Stimulated activated CD4-positive, alpha-beta T cell treated with anti-CD3 and anti-CD28 coated beads, Interleukin-15, amount 100 ng/mL, for 48 hours (primary cell): ENCODE measurements at regions not wholly inside any gene's neighbourhood (a gene's known extent, or its start where the extent isn't known, plus 50 kb on each side); places are given as distances from the start of the nearest gene placed in this dataset.
"Not testable (repeated sequence)": the region's sequence is repeated elsewhere in the genome, so short reads cannot be mapped to it uniquely, and the experiment has no call there.

Experiments used
- DNase-seq, 2 donors: peaks; one replicate each; pipeline ENCODE4 v3.0.0-alpha.2; 2020; ENCODE audit warnings: low read depth in 2 of 2

- not testable (repeated sequence) for DNase-seq
These were observed 85.6 kb downstream of the OR2B2 start for GRCh38 chr6:27826612-27826985.

DNA sequence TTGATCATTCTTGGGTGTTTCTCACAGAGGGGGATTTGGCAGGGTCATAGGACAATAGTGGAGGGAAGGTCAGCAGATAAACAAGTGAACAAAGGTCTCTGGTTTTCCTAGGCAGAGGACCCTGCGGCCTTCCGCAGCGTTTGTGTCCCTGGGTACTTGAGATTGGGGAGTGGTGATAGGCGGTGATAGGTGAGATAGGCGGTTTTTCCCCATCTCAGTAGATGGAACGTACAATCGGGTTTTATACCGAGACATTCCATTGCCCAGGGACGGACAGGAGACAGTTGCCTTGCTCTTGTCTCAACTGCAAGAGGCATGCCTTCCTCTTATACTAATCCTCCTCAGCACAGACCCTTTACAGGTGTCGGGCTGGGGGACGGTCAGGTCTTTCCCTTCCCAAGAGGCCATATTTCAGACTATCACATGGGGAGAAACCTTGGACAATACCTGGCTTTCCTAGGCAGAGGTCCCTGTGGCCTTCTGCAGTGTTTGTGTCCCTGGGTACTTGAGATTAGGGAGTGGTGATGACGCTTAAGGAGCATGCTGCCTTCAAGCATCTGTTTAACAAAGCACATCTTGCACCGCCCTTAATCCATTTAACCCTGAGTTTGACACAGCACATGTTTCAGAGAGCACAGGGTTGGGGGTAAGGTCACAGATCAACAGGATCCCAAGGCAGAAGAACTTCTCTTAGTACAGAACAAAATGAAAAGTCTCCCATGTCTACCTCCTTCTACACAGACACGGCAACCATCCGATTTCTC is 86.2 kb downstream of the OR2B2 start:
- not testable (repeated sequence) for DNase-seq

DNA sequence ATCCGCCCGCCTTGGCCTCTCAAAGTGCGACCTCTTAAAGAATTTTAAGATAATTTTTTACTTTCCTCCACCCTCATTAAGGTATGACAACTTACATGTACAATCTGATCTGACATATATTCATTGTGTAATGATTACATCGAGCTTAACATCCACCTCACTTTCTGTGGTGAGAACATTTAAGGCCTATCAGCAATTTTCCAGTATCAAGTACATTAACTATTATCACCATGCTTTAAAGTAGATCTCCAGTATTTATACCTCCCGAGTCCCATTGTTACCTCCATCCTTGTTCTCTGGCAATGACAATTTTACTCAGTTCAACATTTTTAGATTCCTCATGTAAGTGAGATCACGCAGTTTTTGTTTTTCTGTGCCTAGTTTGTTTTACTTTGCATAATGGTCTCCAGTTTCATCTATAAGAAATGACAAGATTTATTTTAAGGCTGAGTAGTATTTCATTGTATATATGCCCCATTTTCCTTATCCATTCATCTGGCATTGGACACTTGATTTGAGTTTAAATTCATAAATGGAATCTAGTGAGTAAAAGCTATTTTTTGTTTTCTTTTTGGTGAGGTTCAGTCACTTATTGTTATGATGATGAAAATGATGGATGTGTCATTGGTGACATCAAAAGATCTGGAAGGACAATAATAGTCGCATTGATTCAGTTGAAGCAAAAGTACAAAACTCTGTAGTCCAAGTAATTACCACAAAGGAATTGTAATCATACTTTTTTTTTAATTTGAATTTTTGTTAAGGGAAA is 87.0 kb downstream of the OR2B2 start:
- no peak for DNase-seq

DNA sequence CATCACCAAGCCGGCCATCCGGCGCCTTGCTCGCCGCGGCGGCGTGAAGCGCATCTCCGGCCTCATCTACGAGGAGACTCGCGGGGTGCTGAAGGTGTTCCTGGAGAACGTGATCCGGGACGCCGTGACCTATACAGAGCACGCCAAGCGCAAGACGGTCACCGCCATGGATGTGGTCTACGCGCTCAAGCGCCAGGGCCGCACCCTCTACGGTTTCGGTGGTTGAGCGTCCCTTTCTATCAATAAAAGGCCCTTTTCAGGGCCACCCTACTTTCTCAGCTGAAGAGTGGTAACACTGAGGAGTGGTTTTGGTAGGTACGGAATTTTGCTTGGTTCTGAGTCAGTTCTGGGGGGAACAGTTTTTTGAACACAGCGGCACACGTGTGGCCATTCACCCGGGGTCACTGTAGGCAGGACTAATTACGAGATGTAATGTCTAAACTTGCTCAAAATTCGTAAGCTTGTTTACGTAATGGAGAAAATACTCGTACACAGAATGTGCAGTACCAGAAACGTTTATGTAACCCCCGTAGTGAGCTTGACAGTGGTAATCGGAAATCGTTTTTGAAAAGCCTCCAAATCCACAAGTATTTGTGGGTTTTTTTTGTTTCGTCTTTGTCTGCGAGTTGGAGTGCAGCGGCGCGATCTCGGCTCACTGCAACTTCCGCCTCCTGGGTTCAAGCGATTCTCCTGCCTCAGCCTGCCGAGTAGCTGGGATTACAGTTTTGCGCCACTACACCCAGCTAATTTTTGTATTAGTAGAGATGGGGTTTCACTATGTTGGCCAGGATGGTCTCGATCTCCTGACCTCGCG is 87.8 kb downstream of the OR2B2 start:
- not testable (repeated sequence) for DNase-seq

GRCh38 chr6:27823714-27824210 is 88.4 kb downstream of the OR2B2 start:
- DNase-seq = not testable (repeated sequence)

- no peak for DNase-seq
These were observed 95.3 kb downstream of the OR2B2 start for GRCh38 chr6:27816906-27817305.

- peak in 1 of 2 donors; percentile 66 for DNase-seq
These were observed 97.4 kb downstream of the OR2B2 start for GRCh38 chr6:27814665-27815424.

DNA sequence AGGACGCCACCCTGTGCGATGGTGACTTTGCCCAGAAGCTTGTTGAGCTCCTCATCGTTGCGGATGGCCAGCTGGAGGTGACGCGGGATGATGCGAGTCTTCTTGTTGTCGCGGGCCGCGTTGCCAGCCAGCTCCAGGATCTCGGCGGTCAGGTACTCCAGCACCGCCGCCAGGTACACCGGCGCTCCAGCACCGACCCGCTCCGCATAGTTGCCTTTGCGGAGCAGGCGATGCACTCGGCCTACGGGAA is 97.9 kb downstream of the OR2B2 start:
- not testable (repeated sequence) for DNase-seq

- DNase-seq = no peak
These were observed 99.2 kb downstream of the OR2B2 start for GRCh38 chr6:27812805-27813492.

- DNase-seq = no peak
These were observed 100.0 kb downstream of the OR2B2 start for GRCh38 chr6:27812078-27812804.

GRCh38 chr6:27811451-27811772 is 100.8 kb downstream of the OR2B2 start:
- DNase-seq = no peak

- no peak for DNase-seq
These were observed 101.3 kb downstream of the OR2B2 start for GRCh38 chr6:27810768-27811450.

DNA sequence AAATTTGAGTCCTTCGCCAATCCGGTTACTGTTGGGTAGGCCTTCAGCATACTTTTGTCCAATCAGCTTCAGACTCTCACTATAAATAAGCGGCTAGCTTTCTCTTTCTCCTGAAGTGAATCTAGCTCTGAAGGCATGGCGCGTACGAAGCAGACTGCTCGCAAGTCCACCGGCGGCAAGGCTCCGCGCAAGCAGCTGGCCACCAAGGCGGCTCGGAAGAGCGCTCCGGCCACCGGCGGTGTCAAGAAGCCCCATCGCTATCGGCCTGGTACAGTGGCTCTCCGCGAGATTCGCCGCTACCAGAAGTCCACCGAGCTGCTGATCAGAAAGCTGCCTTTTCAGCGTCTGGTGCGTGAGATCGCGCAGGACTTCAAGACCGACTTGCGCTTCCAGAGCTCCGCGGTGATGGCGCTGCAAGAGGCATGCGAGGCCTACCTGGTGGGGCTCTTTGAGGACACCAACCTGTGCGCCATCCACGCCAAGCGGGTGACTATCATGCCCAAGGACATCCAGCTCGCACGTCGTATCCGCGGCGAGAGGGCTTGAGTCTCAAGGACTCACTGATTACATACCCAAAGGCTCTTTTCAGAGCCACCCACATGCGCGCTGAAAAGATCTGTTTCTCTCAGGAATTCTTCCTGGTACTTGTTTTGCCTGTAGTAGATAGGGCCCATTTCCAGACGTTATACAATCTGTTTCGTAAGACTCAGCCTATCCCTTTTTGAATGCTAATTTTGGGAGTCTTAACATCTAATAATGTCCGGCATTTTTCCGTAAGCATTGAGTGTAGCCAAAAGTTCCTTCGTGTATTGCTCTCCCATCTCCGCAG is 102.0 kb downstream of the OR2B2 start:
- peak; percentile 54 to 56 for DNase-seq

DNA sequence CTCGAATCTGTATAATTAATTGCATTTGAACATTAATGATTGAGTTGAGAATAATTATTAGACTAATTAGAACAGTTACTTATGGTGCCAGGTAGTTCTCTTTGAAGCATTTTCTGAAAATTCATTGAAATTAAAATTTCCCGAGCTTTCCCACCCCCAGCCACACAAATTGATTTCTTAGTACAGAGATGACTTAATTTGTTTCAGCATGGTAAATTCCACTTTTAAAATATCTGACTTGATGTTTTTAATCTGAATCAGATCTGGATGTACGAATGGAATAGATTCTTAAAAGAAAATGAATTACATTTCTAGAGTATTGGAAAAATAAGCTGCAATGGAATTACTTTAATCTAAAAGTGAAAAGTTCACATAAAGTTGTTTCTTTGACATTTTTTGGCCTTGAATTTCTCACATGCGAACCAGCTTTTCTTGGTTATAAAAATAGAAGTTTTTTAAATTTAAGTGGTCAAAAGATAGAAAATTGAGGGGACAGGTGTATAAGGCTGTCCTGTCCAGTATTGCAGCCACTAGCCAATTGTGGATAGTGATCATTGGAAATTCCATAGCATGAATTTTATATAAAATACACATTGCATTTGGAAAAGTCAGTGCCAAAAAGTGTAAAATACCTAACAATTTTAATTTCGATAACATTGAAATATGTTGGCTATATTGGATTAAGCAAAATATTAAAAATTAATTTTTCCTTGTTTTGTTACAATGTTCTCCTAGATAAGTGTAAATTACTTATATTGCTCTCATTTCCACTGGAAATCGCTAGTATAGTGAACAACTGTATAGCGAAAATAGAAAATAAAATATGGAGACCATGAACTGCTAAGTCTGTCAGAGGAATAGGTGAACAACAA is 102.9 kb downstream of the OR2B2 start:
- no peak for DNase-seq

- DNase-seq = not testable (repeated sequence)
These were observed 103.7 kb downstream of the OR2B2 start for GRCh38 chr6:27808242-27809066.

DNA sequence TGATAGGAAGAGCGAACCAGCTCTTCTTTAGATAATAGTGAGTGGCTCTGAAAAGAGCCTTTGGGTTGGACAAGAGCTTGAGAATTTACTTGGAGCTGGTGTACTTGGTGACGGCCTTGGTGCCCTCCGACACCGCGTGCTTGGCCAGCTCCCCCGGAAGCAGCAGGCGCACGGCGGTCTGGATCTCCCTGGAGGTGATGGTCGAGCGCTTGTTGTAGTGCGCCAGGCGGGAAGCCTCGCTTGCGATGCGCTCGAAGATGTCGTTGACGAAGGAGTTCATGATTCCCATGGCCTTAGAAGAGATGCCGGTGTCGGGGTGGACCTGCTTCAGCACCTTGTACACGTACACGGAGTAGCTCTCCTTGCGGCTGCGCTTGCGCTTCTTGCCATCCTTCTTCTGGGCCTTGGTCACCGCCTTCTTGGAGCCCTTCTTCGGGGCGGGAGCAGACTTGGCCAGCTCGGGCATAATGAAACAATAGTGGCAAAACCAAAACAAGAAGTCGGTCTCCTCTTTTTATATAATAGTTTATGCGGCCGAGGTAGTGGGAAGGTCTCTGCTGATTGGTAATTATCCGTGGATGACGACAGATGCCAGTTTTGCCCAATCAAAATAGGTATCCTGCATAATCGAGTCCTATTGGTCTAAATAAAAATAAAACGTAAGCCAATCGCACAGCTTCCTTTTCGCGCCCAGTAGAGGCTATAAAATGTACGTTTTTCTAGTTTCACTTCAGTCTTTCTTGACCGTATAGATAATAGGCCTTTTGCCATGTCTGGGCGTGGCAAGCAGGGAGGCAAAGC is 104.6 kb downstream of the OR2B2 start:
- DNase-seq = peak; percentile 58 to 66
